ENCODE measurements at regions not wholly inside any gene's neighbourhood (a gene's known extent, or its start where the extent isn't known, plus 50 kb on each side); places are given as distances from the start of the nearest gene placed in this dataset.
"Not testable (repeated sequence)": the region's sequence is repeated elsewhere in the genome, so short reads cannot be mapped to it uniquely, and the experiment has no call there.

DNA sequence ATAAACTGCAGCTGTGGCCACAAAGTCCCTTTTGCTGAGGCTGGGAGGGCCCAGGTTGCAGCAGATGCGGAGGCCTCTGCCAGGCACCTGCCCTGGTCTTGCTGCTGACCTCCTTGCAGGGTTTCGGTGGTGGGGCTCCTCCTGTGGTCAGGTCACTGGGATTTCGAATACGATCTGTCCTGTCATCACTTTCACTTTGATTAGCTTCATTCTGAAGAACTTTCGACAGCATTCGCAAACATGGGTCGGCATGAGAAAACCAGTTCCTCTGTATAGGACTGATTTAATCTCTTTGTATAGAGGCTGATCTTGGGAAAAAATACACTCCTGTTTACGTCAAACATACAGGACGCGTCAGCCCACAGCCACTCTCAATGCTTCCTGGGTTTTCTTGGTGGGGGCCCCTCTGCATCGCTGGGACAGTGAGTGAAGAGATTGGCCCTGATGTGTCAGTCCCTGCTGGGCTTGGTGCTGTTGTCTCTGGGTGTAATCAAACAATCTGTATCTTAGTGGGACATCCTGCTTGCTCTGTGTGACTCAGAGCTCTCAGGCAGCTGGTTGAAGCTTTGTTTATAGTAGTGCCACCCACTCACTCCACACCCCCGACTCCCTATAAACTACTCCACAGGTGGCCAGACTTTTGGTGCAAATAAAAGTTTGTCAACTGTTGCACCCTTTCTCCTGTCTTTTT, 209.4 kb upstream of the CXCR4 start:
- DNase-seq (ENCODE audit: low read depth in 1 of 2, low spot score in 1 of 2), result peak; percentile 18 to 53

DNA sequence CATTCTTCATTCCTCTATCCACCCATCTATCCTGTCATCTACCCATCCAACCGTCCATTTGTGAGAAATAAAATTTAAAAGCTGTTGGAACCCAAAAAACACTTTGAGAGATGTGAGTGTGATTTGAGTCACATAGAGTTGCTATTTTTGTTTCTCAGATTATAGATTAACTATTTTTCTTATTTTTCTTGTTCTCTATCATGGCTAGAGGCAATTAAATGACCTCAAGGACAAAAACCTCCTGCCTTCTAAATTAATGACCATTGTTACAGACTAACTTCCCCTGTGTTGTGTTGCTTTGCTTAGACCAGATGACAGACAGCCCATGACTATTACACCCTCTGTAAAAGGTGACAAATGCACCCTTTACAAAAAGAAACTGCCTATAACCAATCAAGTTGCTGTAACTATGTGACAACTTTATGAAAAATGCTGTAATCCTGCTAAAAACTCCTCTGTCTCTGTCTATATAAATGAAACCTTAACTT, 207.9 kb upstream of the CXCR4 start:
- DNase-seq (ENCODE audit: low read depth in 1 of 2, low spot score in 1 of 2), result no peak

DNA sequence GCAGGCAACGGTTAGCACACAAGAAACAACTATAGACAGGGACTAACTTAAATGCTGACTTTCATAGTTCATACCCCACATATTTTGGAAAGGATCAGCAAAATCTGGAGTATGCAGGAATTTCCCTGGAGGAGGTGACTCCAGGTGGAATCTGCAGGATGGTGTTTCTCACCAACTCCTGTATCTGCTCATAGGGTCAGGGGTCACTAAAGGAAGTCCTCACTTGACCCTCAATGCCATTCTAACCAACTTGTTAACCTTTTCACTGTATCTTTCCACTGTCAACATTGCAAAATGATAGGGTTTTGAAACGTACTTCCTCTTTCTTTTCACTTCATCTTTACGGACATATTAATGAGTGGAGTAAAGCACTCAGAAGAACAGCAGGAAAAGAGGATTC, 207.0 kb upstream of the CXCR4 start:
- no peak for DNase-seq (ENCODE audit: low read depth in 1 of 2, low spot score in 1 of 2)

DNA sequence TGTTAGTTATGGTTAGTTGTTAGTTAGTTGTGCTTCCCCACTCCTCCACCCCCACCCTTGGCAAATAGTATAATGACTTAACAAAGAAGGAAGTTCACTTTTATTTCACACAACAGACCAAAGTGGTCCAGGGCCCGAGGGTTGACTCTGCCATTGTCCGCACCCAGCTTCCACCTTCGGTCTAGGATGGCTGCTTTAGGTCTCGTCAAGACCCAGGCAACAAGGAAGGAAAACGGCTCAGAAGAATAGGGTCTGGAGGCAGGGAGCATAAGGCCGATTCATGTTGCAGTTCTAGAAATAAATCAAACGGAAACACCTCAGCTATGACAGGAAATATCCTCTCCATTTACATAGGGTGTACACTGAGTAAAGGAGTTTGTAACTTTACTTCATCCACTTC, 206.0 kb upstream of the CXCR4 start:
- DNase-seq (ENCODE audit: low read depth in 1 of 2, low spot score in 1 of 2), result no peak

DNA sequence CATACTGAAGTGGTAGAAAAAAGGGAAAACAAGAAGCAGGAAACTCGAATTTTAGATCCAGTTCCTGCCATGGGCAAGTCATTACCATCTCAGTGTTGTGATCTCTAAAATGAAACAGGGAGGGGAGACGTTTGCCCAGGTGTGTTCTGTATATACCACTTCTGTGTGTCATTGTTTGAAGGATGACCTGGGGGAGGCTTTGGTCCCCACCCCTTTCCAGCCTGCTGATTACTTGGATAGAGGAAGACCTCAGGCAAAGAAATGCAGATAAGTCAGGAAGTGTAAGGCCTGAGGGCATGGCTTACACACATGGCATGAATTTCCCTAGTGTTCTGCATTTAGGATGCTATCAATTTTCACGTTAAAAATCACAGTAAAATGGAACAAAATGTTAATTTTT, 205.2 kb upstream of the CXCR4 start:
- no peak for DNase-seq (ENCODE audit: low read depth in 1 of 2, low spot score in 1 of 2)

DNA sequence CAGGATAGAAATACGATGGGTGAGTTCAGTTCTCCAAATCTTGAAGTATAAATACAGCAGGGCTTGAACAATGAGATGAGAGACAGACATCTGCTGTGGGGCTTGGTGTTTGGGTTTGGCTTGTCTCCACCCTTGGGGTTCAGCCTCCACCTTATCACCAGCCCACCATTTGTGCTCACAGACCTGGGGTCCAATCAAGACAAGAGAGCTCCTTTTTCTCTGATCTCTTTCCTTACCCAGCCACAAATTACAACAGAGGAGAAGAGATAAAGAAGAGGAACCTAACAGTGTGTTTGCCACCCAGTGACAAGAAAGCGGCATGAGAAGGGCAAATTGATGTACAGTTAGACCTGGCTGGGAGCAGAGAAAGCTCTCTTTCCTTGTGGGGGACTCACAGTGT, 204.5 kb upstream of the CXCR4 start:
- DNase-seq (ENCODE audit: low read depth in 1 of 2, low spot score in 1 of 2), result no peak

DNA sequence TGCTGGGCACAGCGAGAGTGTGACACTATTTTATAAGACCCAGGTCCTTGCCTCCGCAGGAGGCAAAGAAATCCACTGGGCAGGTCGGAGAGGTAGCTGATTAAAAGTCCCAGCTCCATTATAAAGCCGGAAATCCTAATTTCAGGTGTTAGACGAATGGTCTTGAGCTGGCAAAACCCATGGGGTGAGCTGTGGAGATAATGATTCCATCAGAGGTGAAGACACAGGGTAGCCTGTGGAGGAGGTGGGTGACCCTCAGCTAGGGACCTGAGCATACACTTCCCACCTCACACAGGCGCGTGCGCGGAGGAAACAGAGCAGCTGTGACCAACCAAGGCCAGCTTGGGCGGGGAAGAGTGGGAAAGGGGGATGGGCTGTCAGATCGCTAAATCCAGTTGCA, 201.7 kb upstream of the CXCR4 start:
- DNase-seq (ENCODE audit: low read depth in 1 of 2, low spot score in 1 of 2), result no peak

DNA sequence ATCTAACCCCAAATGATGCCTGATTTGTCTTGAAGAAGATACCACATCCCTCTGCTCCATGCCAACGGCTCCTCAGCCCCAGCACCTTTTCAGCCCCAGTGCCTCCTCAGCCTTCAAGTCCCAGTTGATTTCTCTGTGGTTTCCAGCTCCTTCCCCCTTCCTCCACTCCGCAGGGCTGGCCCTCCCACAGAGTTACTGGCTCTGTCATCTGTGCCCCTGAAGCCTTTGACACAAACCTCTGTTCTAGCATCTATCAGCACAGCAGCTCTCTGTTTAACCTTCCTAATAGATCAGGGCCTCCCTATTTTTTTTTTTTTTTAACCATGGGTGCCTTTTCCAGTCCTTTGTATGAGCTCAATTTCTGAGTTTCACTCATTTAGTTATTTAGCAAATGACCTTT, 201.3 kb upstream of the CXCR4 start:
- no peak for DNase-seq (ENCODE audit: low read depth in 1 of 2, low spot score in 1 of 2)

DNA sequence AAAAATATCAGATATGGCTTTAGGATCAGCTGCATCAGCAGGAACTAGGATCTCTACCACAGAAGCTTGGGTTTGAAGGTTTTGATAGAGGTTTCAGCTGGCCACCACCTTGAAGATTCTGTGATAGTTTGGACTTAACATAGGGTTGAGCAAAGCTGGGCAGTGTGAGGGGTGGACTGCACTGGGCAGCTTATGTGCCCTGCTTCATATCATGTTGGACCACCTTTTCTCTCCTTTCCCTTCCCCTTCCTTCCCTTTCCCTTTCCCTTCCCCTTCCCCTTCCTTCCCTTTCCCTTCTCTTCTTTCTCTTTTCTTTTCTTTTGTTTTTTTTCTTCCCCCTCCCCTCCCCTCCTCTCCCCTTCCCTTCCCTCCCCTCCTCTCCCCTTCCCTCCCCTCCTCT, 196.3 kb upstream of the CXCR4 start:
- DNase-seq (ENCODE audit: low read depth in 1 of 2, low spot score in 1 of 2), result no peak

DNA sequence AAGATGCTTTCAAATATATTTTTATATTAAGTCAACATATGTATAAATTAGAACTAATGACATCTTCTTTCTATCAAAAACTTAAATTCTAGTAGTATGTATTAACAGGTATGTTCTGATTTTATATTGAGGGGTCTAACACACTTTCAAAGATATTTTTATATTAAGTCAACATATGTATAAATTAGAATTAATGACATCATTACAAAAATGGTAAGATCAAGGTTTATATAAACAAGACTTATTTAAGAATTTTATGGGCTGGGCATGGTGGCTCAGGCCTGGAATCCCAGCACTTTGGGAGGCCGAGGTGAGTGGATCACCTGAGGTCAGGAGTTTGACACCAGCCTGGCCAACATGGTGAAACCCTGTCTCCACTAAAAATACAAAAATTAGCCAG, 194.6 kb upstream of the CXCR4 start:
- DNase-seq (ENCODE audit: low read depth in 1 of 2, low spot score in 1 of 2), result not testable (repeated sequence)

DNA sequence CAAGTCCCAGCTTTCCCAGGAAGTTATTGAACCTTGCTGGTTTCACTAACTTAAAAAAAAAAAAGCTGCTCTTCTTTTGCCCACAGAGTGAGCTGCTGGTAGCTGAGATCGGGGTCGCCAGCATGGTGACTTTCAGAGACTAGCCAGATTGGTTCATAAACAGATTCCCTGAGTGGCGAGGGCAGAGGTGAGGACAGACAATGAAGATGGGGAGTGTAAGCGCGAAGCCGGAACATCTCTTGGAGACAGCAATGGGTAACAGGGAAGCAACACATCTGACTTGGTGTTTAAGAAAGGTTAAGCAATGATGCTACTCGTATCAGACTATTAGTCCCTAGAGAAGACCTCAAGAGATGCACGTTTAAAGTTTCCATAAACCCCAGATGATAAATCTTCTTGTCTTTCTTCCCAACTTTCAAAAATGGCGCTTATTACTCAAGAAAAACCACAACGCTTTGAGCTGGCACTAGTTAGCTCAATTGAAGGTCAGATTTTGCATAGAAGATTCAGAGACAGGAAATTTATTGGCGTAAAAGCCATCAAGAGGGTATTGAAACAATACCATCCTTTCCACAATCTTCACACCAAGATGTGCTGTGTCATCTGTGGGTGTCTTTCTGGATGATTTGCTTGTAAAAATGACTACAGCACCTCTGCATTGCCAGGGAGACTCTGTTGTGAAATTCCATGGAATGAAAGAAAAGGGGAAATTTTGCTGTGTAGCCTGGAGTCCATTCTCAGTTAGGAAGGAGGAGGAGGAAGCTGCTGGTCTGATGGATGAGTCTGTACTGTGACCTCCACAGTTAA, 193.1 kb upstream of the CXCR4 start:
- DNase-seq (ENCODE audit: low read depth in 1 of 2, low spot score in 1 of 2), result no peak

DNA sequence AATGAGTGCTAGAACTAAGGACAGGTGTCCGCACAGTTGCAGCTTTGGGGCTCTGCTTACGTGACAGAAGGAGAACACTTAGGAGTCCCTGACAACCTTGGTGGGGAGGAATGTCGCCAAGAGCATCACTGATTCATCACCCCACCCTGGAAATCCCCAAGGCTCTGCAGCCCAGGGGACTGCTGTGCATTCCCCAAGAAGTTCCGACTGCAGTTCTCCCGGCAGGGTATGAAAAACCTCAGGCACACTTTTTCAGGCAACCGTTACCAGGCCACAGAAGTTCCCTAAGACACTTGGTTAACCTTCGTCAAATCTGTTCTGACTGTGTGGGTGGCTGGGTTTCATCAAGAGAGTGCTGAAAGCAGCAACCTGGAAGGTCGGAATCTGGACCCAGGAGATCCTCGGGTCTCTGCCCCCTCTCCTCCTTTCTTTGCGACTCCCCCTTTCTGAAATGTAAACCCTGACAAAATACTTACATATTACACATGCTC, 192.1 kb upstream of the CXCR4 start:
- no peak for DNase-seq (ENCODE audit: low read depth in 1 of 2, low spot score in 1 of 2)

DNA sequence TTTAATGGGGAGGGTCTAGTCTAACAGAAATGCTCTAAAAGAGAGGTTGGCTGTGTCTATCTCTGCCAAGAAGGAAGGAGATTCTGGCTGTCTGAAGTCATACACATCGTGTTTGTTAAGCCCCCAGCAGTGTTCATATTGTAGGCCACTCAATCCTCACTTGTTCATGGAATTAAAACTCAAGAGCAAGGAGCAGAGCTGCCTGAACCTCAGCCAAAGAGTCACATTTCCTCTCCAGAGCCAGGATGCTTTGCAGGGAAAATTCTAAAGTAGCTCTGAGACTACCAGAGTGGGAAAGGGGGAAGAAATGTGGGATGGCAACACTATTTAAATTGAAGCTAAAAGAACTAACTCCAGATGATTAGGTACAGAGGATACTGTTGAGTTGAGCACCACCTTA, 190.7 kb upstream of the CXCR4 start:
- DNase-seq (ENCODE audit: low read depth in 1 of 2, low spot score in 1 of 2), result no peak

DNA sequence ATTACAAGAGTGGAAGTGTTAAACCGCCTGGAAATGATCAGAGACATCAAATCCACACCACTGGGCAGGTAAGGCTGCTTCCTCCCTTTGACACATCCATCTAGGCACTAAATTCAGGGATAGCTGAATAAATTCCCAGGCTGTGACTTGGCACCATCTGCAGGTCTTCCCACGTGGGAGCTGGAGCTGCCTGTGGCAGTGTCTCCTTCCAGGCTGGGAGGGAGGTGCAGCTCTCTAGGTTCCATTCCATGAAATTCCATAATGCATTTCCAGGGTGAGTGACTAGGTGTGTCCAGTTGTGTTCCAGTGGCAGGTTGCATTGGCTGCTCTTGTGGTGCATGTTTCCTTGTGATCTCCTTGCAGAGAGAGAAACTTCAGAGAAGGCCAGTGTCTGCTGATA, 188.9 kb upstream of the CXCR4 start:
- DNase-seq (ENCODE audit: low read depth in 1 of 2, low spot score in 1 of 2), result no peak

DNA sequence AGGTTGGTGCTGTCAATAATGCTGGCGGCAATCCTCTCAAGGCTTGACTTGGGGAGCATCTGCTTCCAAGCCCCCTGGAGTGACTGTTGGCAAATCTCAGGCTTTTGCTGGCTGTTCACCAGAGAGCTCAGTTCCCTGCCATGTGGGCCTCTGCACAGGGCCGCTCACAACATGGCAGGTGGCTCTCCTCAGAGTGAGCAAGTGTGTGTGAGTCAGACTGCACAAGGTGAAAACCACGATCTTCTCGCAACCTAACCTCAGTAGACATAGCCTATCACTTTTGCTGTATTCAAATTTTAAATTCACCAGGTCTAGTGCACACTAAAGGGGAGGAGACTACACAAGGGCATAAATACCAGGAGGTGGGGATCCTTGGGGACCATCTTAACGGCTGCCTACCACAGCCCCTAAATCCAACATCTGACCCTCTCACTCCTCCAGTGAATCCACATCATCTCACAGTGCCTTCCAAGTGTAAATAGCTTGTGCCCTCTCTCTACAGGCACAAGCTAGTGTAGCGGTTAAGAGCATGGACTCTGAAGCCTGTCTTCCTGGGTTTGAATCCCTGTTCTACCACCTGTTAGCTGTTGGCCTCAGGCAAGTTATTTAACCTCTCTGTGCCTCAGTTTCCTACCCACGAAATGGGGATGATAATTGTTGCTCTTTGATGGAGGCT, 187.7 kb upstream of the CXCR4 start:
- peak; percentile 11 to 34 for DNase-seq (ENCODE audit: low read depth in 1 of 2, low spot score in 1 of 2)

DNA sequence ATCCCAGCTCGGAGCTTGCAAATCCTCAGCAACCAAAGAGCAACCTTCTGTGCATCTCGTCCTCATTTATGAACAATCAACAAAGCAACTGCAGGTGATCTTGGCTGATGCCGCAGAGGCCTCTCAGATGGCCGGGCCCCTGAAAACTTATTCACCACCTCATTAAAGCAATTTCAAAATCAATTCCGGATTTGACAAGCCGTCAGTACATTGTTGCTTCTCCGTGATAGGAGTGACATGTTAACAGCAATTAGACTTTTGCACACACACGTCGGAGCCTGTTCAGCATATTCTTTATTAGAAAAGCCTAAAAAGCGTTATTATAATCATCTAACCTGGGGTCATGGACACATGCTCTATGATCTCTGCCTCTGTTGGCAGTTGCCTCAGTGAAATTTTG, 183.1 kb upstream of the CXCR4 start:
- DNase-seq (ENCODE audit: low read depth in 1 of 2, low spot score in 1 of 2), result no peak

DNA sequence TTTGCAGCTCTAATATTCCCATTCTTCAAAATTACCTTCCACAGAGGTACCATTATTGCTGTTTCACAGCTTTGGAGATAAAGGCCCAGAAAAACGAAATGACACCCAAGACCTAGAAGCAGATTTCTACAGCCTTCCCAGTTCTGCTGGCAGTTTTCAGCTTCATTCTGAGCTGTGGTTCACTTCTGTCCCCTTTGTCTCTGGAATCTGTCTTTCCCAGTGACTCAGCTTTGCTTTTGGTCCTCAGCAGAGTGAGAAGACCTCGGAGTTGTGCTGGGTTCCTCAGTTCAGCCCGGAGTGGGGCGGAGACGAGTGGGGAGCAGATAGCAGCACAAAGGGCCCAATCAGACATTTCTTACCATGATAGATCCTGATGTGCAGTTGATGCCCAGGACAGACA, 180.7 kb upstream of the CXCR4 start:
- DNase-seq (ENCODE audit: low read depth in 1 of 2, low spot score in 1 of 2), result no peak

DNA sequence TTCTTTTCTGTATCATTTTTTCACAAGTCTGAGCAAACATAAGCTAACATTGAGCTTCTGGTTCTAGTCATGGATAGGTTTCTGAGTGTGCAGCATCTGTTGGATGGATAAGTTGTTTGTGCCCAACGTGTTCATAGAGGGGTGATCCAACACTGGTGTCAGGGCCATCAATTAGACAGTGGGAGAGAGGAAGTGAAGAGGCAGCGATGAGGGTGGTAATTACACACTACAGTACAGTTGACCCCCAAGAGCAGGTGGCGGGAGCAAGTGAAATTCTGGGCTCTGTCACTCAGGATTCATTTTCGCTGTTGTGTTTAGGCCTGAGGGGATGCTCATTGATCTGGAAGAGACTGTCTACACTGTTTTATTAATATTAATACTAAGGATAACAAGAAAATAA, 180.0 kb upstream of the CXCR4 start:
- DNase-seq (ENCODE audit: low read depth in 1 of 2, low spot score in 1 of 2), result no peak

DNA sequence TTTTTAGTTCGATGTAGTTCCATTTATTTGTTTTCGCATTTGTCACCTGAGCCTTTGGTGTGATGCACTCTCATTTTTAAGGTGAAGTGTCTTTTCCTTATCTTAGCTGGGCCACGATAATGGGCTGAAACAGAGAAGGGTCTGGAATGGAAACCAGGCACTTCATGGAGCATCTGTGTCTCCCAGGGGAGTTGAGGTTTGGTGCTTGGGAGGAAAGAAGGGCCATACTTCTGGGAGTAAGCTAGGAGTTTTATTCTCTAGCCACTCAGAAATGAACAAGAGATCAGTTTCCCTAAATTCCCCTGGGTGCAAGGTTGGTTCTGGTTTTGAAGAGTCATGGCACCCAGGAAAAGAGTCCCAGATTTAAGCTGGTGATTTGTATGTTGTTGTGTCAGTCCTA, 179.4 kb upstream of the CXCR4 start:
- no peak for DNase-seq (ENCODE audit: low read depth in 1 of 2, low spot score in 1 of 2)

DNA sequence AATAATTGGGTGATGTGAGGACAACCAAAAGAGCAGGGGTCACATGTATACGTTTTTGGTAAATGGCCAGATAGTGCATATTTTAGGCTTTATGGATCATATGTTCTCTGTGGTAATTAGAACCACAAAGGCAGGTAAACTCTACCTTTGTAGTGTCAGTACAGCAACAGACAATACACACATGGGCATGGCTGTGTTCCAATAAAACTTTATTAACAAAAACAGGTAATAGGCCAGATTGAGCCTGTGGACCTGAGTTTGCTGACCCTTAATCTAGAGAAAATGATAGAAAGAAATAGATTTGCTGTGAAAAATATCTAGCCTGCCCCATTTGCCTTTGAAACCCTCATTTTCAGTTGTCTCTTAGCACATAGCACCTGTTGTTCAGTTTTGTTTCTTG, 177.2 kb upstream of the CXCR4 start:
- no peak for DNase-seq (ENCODE audit: low read depth in 1 of 2, low spot score in 1 of 2)

DNA sequence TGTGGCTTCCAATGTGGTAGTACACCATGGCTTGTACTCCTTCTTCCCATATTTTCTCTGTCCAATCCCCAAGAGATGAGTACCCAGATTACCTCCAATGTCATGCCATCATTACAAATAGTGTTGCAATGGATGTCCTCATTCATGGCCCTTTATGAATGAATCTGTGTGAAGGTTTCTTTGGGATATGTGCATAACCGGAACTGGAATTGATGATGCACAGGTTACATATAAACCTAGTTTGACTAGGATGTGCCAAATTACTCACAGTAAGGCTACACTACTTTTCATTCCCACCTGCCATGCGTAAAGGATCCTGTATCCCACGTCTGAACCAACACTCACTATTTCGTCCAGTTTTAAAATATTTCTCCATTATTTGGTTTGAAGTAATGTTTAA, 173.9 kb upstream of the CXCR4 start:
- DNase-seq (ENCODE audit: low read depth in 1 of 2, low spot score in 1 of 2), result no peak

DNA sequence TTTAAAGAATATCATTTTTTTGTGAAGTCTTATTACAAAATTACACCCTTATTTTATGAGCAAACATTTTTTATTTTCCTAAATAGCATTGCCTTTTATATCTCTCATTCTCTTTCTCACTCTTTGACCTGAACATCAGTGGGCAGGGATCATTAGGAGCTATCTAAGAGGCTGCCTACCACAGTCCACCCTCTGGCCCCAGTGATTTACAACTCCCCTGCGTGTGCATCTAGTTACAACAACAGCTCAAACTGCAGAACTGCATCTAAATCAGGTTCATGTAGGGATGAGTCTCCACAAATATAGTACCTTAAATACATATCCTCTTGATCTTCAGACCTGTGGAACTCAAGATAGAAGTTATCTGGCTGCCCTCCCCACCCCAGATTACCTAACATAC, 172.4 kb upstream of the CXCR4 start:
- no peak for DNase-seq (ENCODE audit: low read depth in 1 of 2, low spot score in 1 of 2)
